Parathyroid adenoma (tissue), 2 donors: ENCODE measurements at regions not wholly inside any gene's neighbourhood (a gene's known extent, or its start where the extent isn't known, plus 50 kb on each side); places are given as distances from the start of the nearest gene placed in this dataset.
A peak's percentile ranks its signal among the peaks of the same experiment; 100 is the strongest.

Experiments
- H2AFZ ChIP-seq: fragments of 300-600 bp; sonication (generic); one replicate; pipeline ENCODE4 v1.7.0; 2017; ENCODE audit warnings: antibody characterized with exemption, mild to moderate bottlenecking
- H3K27ac ChIP-seq: fragments of 300-600 bp; sonication (generic); one replicate; pipeline ENCODE4 v1.7.0; 2017
- H3K27me3 ChIP-seq: fragments of 300-600 bp; sonication (generic); one replicate; pipeline ENCODE4 v1.7.0; 2017; ENCODE audit warnings: low read length; ENCODE audit not compliant: control insufficient read depth, insufficient read depth
- H3K36me3 ChIP-seq: fragments of 300-600 bp; sonication (generic); one replicate; pipeline ENCODE4 v1.7.0; 2017; ENCODE audit warnings: low read length; ENCODE audit not compliant: control insufficient read depth, insufficient read depth
- H3K4me1 ChIP-seq: fragments of 300-600 bp; sonication (generic); one replicate; pipeline ENCODE4 v1.7.0; 2017; ENCODE audit warnings: control low read depth
- H3K4me2 ChIP-seq: fragments of 300-600 bp; sonication (generic); one replicate; pipeline ENCODE4 v1.7.0; 2017; ENCODE audit warnings: low read length
- H3K4me3 ChIP-seq: fragments of 300-600 bp; sonication (generic); one replicate; pipeline ENCODE4 v1.7.0; 2017; ENCODE audit warnings: low read depth, low read length
- H3K79me2 ChIP-seq: fragments of 300-600 bp; sonication (generic); one replicate; pipeline ENCODE4 v1.7.0; 2017; ENCODE audit warnings: control low read depth
- H3K9ac ChIP-seq: fragments of 300-600 bp; sonication (generic); one replicate; pipeline ENCODE4 v1.7.0; 2017; ENCODE audit warnings: mild to moderate bottlenecking
- H3K9me3 ChIP-seq: fragments of 300-600 bp; sonication (generic); one replicate; pipeline ENCODE4 v1.7.0; 2017; ENCODE audit warnings: low read length; ENCODE audit not compliant: control insufficient read depth
- CTCF ChIP-seq: fragments of 300-600 bp; sonication (generic); IDR thresholded peaks from one replicate; pipeline ENCODE4 v1.7.0; 2017; ENCODE audit warnings: antibody characterized with exemption, mild to moderate bottlenecking
- donor health status: primary hyperparathyroidism.

GRCh38 chr2:11977766-11978524 is 231.5 kb downstream of the LPIN1 start:
- Histone ChIP-seq H3K27me3 (no peaks in the 10 kb centered on the region), H2AFZ (no peak overlapping the region), H3K36me3 (no peaks in the 10 kb centered on the region), H3K27ac (no peak overlapping the region), H3K4me2 (no peak overlapping the region), H3K9me3 (no peaks in the 10 kb centered on the region), H3K9ac (no peak overlapping the region), H3K4me1 (no peaks in the 10 kb centered on the region), H3K4me3 (no peak overlapping the region), H3K79me2 (no peaks in the 10 kb centered on the region)
- TF ChIP-seq CTCF, result no peak

GRCh38 chr2:11980809-11981208 is 234.4 kb downstream of the LPIN1 start:
- Histone ChIP-seq H3K4me3 (no peak overlapping the region), H3K27ac (no peak overlapping the region), H3K4me1 (no peaks in the 10 kb centered on the region), H3K36me3 (no peaks in the 10 kb centered on the region), H3K27me3 (no peaks in the 10 kb centered on the region), H2AFZ (peak overlapping the region; percentile 48), H3K4me2 (no peak overlapping the region), H3K9me3 (no peaks in the 10 kb centered on the region), H3K79me2 (no peaks in the 10 kb centered on the region), H3K9ac (no peak overlapping the region)
- no peak for TF ChIP-seq CTCF

GRCh38 chr2:11983401-11983800 is 237.0 kb downstream of the LPIN1 start:
- Histone ChIP-seq H3K4me3 (no peak overlapping the region), H3K27ac (no peak overlapping the region), H3K4me2 (no peak overlapping the region), H3K4me1 (no peaks in the 10 kb centered on the region), H3K79me2 (no peaks in the 10 kb centered on the region), H2AFZ (no peak overlapping the region), H3K36me3 (no peaks in the 10 kb centered on the region), H3K9ac (no peak overlapping the region), H3K27me3 (no peaks in the 10 kb centered on the region), H3K9me3 (no peaks in the 10 kb centered on the region)
- TF ChIP-seq CTCF, result no peak

GRCh38 chr2:11983870-11984269 is 237.4 kb downstream of the LPIN1 start:
- Histone ChIP-seq H3K4me1 (no peaks in the 10 kb centered on the region), H3K27me3 (no peaks in the 10 kb centered on the region), H3K36me3 (no peaks in the 10 kb centered on the region), H3K9ac (no peak overlapping the region), H3K27ac (no peak overlapping the region), H2AFZ (no peak overlapping the region), H3K9me3 (no peaks in the 10 kb centered on the region), H3K79me2 (no peaks in the 10 kb centered on the region), H3K4me3 (no peak overlapping the region), H3K4me2 (no peak overlapping the region)
- TF ChIP-seq CTCF, result no peak
